Right lobe of liver (tissue), 6 donors: ENCODE measurements at regions not wholly inside any gene's neighbourhood (a gene's known extent, or its start where the extent isn't known, plus 50 kb on each side); places are given as distances from the start of the nearest gene placed in this dataset.
"Not testable (repeated sequence)": the region's sequence is repeated elsewhere in the genome, so short reads cannot be mapped to it uniquely, and the experiment has no call there.

Source experiments
- ATAC-seq, 4 donors: fragments of 200-7000 bp; cut with Tn5 transposase; one replicate each; pipeline ENCODE4 v1.9.1; 2020; ENCODE audit warnings: mild to moderate bottlenecking in 4 of 4, moderate library complexity in 4 of 4
- DNase-seq, 3 donors: peaks; one replicate each; pipeline ENCODE4 v3.0.0-alpha.2; 2020
- H3K27ac ChIP-seq, 3 donors: fragments of 200-600 bp; one replicate each; pipeline ENCODE4 v1.8.0; 2022
- H3K27me3 ChIP-seq, 2 donors: fragments of 200-600 bp; one replicate each; pipeline ENCODE4 v1.8.0; 2022
- H3K36me3 ChIP-seq, 4 donors: fragments of 200-600 bp; sonication (generic) in 1 of 4; one replicate each; pipeline versions ENCODE4 v1.5.1 to v1.8.0; 2017 to 2022; ENCODE audit warnings: control low read depth in 1 of 4
- H3K4me1 ChIP-seq, 4 donors: fragments of 200-600 bp; sonication (generic) in 1 of 4; one replicate each; pipeline versions ENCODE4 v1.5.1 to v1.8.0; 2017 to 2022; ENCODE audit warnings: control low read depth in 1 of 4
- H3K4me3 ChIP-seq, 3 donors: fragments of 200-600 bp; one replicate each; pipeline ENCODE4 v1.8.0; 2022
- H3K9me3 ChIP-seq, 4 donors: fragments of 200-600 bp; sonication (generic) in 1 of 4; one replicate each; pipeline versions ENCODE4 v1.5.1 to v1.8.0; 2017 to 2022; ENCODE audit warnings: control low read depth in 1 of 4
- POLR2A ChIP-seq: fragments of 450-650 bp; IDR thresholded peaks from one replicate; pipeline ENCODE4 v1.6.1; 2017; ENCODE audit warnings: antibody characterized with exemption, mild to moderate bottlenecking
- WGBS: methylation state at CpG from one replicate; pipeline ENCODE4 v1.1.6; 2018; ENCODE audit warnings: low coverage, low lambda C conversion rate; ENCODE audit not compliant: insufficient coverage; ENCODE audit errors: missing lambda C conversion rate; 5-methylcytosine and 5-hydroxymethylcytosine counted together
- intact Hi-C, 2 donors: fragments of 100-400 bp; cut with DNase I; formaldehyde crosslinking; loops; one replicate each; pipeline versions ENCODE4 v1.11.2 to v1.14.1; 2022
- TF ChIP-seq, protein P1 (sequence below), 4 donors: fragments of 200-600 bp in 3 of 4; fragments of 450-650 bp in 1 of 4; IDR thresholded peaks; one replicate each; pipeline versions ENCODE4 v1.5.1 to v1.8.0; 2016 to 2022; ENCODE audit warnings: antibody characterized with exemption in 4 of 4, mild to moderate bottlenecking in 2 of 4
- donor health status: DM: no; HTN: yes; CAD: no.
- donor health status: DM: no; HTN: no; CAD: no.
- donor health status: DM: no; HTN: no; CAD: no.
- donor health status: DM: no; HTN: yes; CAD: no.
- donor health status: DM: no; HTN: yes; CAD: no.

DNA sequence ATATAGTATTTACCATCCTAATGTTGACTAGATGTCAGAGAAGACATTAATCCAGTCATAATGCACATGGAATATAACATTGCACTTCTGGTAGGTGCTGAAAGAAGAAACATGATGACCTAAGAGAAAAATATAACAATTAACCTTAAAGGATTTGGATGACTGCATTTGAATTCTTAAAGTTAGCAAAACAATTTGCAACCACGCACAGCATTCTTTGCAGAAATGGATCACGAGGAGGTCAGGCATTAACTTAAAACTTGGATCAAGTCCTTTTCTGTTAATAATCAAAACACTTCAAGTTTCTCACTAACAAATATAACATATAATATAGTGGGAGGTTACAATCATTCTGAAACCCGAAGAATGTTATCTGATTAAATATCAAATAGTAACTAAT lies 525.0 kb upstream of the SLITRK6 start:
- Histone ChIP-seq H3K36me3 (no peaks in the 10 kb centered on the region), H3K27me3 (no peaks in the 10 kb centered on the region), H3K4me1 (no peaks in the 10 kb centered on the region), H3K4me3 (no peak overlapping the region), H3K9me3 (no peaks in the 10 kb centered on the region), H3K27ac (no peak overlapping the region)
- DNase-seq, result no peak
- 57% methylated on average over 3 of the region's 3 CpGs for WGBS
- no peak for ATAC-seq
- TF ChIP-seq POLR2A, result no peak
- TF ChIP-seq, protein P1, sequence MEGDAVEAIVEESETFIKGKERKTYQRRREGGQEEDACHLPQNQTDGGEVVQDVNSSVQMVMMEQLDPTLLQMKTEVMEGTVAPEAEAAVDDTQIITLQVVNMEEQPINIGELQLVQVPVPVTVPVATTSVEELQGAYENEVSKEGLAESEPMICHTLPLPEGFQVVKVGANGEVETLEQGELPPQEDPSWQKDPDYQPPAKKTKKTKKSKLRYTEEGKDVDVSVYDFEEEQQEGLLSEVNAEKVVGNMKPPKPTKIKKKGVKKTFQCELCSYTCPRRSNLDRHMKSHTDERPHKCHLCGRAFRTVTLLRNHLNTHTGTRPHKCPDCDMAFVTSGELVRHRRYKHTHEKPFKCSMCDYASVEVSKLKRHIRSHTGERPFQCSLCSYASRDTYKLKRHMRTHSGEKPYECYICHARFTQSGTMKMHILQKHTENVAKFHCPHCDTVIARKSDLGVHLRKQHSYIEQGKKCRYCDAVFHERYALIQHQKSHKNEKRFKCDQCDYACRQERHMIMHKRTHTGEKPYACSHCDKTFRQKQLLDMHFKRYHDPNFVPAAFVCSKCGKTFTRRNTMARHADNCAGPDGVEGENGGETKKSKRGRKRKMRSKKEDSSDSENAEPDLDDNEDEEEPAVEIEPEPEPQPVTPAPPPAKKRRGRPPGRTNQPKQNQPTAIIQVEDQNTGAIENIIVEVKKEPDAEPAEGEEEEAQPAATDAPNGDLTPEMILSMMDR (IDR thresholded peaks at IDR 0.05), result no peak
- intact Hi-C loops, result no loop called here

DNA sequence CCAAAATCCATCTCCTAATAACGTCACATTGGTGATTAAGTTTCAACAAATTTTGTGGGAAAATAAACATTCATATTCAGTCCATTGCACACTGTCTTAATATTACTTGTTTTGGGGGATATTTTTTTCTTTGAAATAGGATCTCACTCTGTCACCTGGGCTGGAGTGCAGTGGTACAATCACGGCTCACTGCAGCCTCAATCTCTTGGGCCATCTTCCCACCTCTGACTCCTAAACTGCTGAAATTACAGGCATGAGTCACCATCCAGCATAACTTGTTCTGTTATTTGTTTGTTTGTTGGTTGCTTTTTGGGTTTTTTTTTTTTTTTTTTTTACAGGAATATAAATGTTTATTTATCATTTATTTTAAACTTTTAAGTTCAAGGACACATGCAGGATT lies 556.1 kb upstream of the SLITRK6 start:
- no peak for ATAC-seq

DNA sequence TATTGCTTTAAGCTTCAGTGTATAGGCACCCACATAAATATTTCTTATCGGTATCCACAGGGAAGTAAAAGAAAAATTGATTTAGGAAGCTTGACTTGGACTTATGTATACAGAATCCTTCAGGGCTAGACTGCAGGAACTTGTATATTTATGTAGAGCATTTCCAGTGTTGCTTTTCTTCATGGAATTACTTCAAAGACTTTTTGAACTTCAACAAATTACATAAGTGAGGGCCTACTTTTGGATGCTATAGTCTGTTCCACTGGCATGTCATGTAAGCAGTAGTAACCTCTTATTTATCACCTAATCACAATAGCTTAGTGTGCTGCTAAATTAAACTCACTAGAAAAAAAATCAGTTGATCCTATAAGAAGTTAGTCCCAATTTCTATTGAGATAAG lies 557.9 kb upstream of the SLITRK6 start:
- Histone ChIP-seq H3K36me3 (no peaks in the 10 kb centered on the region), H3K4me3 (no peak overlapping the region), H3K27me3 (no peaks in the 10 kb centered on the region), H3K9me3 (no peaks in the 10 kb centered on the region), H3K27ac (no peak overlapping the region), H3K4me1 (no peaks in the 10 kb centered on the region)
- 33% methylated on average over 1 of the region's 1 CpG for WGBS
- TF ChIP-seq, protein P1 (IDR thresholded peaks at IDR 0.05), result no peak
- TF ChIP-seq POLR2A, result no peak
- ATAC-seq, result no peak
- no peak for DNase-seq
- intact Hi-C loops, result no loop called here

More for the DNA sequence above, 556.1 kb upstream of the SLITRK6 start:
- Histone ChIP-seq H3K4me1 (no peaks in the 10 kb centered on the region), H3K27me3 (no peaks in the 10 kb centered on the region), H3K4me3 (no peak overlapping the region), H3K36me3 (no peaks in the 10 kb centered on the region), H3K9me3 (no peaks in the 10 kb centered on the region), H3K27ac (no peak overlapping the region)
- DNase-seq, result no peak
- 52% methylated on average over 2 of the region's 2 CpGs for WGBS
- no peak for TF ChIP-seq POLR2A
- TF ChIP-seq, protein P1 (IDR thresholded peaks at IDR 0.05), result no peak
- intact Hi-C loops, result no loop called here

DNA sequence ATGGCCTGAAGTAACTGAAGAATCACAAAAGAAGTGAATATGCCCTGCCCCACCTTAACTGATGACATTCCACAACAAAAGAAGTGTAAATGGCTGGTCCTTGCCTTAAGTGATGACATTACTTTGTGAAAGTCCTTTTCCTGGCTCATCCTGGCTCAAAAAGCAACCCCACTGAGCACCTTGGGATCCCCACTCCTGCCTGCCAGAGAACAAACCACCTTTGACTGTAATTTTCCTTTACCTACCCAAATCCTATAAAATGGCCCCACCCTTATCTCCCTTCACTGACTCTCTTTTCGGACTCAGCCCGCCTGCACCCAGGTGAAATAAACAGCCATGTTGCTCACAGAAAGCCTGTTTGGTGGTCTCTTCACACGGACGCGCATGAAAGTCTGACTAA lies 564.5 kb upstream of the SLITRK6 start:
- WGBS, result 67% methylated on average over 5 of the region's 5 CpGs
- intact Hi-C loops, result not testable (repeated sequence)

DNA sequence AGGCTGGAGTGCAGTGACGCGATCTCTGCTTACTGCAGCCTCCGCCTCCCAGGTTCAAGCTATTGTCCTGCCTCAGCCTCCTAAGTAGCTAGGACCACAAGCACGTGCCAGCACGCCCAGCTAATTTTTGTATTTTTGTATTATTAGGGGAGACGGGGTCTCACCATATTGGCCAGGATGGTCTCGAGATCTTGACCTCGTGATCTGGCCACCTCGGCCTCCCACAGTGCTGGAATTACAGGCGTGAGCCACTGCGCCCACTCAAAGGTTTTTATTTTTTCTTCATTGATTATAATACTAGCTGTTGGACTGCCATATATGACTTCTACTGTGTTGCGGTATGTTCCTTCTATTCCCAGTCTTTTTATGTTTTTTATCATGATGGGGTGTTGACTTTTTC lies 569.7 kb upstream of the SLITRK6 start:
- 70% methylated on average over 12 of the region's 12 CpGs for WGBS
- TF ChIP-seq POLR2A, result no peak
- TF ChIP-seq, protein P1 (IDR thresholded peaks at IDR 0.05), result no peak
- intact Hi-C loops, result no loop called here

More for the DNA sequence above, 564.5 kb upstream of the SLITRK6 start:
- H3K9me3 ChIP-seq, ATAC-seq, H3K4me3 ChIP-seq, H3K36me3 ChIP-seq, DNase-seq, H3K27ac ChIP-seq, H3K27me3 ChIP-seq, H3K4me1 ChIP-seq: not testable (repeated sequence)

More for the DNA sequence above, 569.7 kb upstream of the SLITRK6 start:
- Histone ChIP-seq H3K36me3 (no peaks in the 10 kb centered on the region), H3K4me3 (no peak overlapping the region), H3K27me3 (no peaks in the 10 kb centered on the region), H3K9me3 (no peaks in the 10 kb centered on the region), H3K4me1 (no peaks in the 10 kb centered on the region), H3K27ac (no peak overlapping the region)
- no peak for ATAC-seq
- no peak for DNase-seq
